Stimulated activated naive CD4-positive, alpha-beta T cell treated with Interleukin-2 at 50 U/mL for 16 hours (primary cell): ENCODE measurements at regions not wholly inside any gene's neighbourhood (a gene's known extent, or its start where the extent isn't known, plus 50 kb on each side); places are given as distances from the start of the nearest gene placed in this dataset.
"Not testable (repeated sequence)": the region's sequence is repeated elsewhere in the genome, so short reads cannot be mapped to it uniquely, and the experiment has no call there.

Experiments used
- DNase-seq: peaks from one replicate; lab custom pipeline; 2025; lab: John Stamatoyannopoulos, UW

- no peak for DNase-seq
Measured at GRCh38 chr22:25281675-25282345, 62.4 kb downstream of the CRYBB2 start.

DNA sequence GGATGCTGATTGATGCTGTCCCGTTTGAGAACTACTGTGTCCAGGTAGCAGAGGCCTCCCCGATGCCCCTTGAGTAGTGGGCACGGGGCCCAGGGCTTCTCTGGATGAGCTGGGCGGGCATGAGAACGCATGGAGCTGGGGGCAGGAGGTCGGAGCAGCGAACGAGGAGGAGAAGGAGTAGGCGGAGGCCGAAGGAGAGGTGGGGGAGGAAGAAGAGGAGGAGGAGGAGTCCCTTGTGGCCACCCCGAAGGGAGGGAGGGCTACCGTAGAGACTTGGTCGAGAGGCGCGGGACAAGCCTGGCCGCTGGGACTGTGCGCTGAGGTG, 62.9 kb downstream of the CRYBB2 start:
- no peak for DNase-seq

DNA sequence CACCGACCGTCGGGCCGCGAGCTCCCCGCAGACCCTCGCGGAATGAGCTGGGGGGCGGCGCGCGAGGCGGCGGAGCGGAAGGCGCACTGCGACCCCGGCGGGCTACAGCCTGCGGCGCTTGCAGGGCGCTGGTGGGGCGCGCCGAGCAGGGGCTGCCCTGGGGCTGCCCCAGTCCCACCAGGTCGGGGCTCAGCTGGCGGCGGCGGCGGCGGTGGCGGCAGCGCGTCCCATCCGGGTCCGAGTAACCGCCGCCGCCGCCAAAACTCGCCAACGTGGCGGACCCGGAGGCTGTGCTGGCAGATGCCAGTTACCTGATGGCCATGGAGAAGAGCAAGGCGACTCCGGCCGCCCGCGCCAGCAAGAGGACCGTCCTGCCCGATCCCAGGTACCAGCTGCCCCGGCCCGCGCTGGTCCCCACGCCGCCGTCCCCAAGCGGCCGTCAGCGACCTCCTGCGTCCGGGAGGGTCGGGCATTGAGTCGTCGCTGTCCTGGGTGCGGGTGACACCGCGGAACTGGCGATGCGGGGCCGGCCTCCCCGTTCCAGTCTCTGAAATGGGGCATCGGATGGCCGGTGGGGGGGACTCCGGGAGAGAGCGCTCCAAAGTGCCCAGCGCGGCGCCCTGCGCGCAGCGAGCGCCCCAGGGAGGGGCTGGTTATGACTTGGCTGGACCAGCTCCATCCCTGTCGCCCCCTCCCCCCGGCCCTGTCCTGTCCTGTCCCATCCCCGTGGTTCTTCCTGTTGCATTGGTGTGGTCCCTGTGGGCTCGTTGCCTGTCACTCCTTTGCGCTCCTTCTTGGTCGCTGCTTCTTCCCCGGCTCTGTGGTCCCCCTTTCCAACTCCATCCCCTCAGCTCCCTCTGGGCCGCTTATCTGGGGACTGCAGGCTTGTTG, 63.5 kb downstream of the CRYBB2 start:
- no peak for DNase-seq

GRCh38 chr22:25288481-25288880, 69.0 kb downstream of the CRYBB2 start:
- not testable (repeated sequence) for DNase-seq

GRCh38 chr22:25301912-25302311, 82.5 kb downstream of the CRYBB2 start:
- DNase-seq, result not testable (repeated sequence)

GRCh38 chr22:25309586-25309985, 90.1 kb downstream of the CRYBB2 start:
- not testable (repeated sequence) for DNase-seq

- DNase-seq, result not testable (repeated sequence)
Measured at GRCh38 chr22:25311924-25312323, 92.5 kb downstream of the CRYBB2 start.

DNA sequence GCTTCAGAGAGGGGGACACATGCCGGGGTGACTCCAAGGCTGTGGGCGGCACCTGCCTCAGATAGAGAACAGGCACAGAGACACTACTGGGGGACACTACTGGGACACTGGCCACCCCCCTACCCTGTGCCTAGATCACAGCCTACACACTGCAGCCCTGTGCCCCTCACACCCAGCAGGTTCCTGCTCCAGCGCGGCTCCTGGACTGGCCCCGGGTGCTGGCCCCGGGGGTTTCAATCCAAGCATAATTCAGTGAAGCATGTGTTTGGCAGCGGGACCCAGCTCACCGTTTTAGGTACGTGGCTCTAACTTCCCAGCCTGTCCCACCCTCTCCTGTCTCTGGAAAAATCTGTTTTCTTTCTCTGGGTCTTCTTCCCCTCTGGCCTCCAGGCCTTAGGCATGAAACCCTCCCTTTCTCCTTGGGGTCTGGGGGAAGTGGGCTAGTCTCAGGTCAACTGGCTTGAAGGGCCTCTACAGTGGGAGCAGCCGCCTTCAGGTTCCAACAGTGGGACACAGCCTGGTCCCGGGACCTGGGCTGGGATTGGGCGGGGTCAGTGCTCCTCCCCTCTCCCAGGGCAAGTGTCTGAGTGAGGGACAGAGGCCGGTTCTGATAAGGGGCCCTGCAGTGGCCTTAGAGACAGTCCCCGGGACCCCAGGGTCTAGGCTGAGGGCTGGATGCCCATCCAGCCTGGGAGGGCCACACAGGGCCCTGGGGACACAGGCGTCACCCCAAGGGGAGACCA, 98.8 kb downstream of the CRYBB2 start:
- DNase-seq, result no peak

DNA sequence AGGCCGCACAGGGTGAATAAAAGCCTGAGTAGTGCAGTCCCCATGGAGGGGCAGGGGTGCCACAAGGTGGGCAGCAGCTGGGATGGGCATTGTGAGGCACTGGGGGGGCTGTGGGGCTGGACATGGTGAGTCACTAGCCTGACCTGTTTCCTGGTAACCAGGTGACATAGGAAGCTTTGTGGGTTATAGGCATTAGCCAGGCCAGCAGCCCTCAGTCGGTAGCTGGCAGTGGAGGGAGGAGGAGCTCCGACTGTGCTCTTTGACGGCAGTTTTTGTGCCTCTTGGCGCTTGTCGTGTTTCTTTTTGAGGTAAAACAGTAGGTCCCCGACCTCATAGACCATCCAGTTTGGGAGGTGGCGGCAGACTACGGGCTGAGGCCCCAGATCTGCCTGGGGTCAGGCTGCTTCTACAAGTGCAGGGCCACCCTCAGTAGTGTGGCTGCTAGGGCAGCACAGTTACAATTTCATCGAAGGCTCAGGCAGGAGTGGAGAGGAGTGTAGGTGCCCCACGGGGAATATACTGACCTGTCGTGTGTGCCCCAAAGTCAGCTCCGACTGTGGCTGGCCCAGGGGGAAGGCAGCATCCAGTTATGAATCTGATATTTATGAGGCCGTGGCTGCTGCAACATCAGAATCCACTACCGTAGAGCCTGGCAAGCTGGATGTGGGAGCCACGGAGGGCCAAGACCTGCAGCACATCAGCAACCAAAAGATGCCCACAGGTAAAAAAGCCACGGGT, 107.7 kb downstream of the CRYBB2 start:
- no peak for DNase-seq

DNA sequence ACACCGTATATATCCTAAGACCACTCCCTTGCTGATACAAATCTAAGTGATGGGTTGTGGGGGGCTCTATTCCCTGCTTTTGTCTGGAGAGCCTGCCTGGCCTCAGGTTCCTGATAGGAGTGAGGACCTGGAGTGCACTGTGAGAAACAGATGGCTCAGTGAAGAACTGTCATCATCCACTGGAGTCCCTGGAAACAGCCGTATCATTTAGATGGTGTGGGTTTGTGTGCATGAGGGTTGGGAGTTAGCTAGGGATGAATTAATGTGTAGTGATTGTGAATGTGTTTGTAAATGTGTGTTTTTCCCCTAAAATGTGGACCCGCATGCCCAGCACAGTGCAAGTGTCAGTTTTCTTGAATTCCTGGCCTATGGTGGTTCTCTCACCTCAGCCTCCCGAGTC, 111.6 kb downstream of the CRYBB2 start:
- no peak for DNase-seq

GRCh38 chr22:25331911-25332310, 112.5 kb downstream of the CRYBB2 start:
- DNase-seq, result not testable (repeated sequence)

DNA sequence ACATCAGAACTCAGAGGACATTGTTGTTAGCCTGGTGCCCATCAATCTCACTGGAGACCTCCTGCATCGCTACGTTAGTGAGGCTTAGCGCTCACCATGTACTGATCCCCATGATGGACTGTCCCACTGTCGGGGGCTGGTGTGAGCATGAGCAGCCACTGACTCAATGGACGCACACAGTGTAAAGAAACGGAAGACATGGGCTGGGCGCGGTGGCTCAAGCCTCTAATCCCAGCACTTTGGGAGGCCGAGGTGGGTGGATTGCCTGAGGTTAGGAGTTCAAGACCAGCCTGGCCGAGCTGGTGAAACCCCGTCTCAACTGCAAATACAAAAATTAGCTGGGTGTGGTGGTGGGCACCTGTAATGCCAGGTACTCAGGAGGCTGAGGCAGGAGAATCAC, 112.9 kb downstream of the CRYBB2 start:
- DNase-seq, result no peak

DNA sequence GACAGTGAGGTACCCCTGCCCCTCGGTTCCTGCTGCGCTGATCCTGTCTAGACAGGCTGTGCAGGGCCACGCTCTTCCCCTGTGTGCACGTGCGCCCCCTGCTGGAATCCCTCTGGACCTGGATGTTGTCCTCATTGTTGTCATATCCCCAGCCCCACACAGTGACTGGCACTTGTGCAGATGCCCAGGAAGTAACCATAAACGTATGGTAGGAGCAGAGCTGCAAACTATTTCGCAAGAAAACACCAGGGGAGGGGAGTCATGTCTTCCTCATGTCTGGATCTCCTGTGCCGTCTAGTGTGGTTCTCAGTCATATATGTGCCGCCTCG, 114.7 kb downstream of the CRYBB2 start:
- DNase-seq, result peak; percentile 4

DNA sequence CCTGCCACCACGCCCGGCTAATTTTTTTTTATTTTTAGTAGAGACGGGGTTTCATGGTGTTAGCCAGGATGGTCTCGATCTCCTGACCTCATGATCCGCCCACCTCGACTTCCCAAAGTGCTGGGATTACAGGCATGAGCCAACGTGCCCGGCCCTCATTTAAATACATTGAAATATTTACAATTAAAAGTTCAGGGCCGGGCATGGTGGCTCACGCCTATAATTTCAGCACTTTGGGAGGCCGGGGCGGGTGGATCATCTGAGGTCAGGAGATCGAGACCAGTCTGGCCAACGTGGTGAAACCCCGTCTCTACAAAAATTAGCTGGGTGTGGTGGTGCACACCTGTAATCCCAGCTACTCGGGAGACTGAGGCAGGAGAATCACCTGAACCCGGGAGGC, 115.2 kb downstream of the CRYBB2 start:
- not testable (repeated sequence) for DNase-seq

DNA sequence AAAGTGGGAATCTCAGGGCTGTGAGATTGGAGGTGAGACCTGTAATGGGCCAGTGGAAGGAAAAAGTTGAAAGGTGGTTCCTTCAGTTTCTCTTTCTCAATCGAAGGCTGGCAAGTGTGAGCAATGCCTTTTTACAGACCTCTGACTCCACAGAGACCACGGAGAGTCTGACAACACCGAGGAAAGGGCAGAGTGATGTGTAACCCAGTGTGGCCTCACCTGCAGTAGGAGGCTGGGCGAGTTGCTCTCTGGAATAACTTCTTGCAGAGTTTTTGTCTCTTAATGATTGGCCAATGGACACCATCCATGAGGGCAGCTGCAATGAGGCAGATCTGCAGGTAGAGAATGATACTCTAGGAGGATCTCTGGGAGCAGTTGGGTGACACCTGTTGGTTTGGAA, 115.8 kb downstream of the CRYBB2 start:
- not testable (repeated sequence) for DNase-seq

GRCh38 chr22:25340536-25340935, 121.1 kb downstream of the CRYBB2 start:
- DNase-seq, result not testable (repeated sequence)

GRCh38 chr22:25344366-25344765, 124.9 kb downstream of the CRYBB2 start:
- DNase-seq, result not testable (repeated sequence)

GRCh38 chr22:25346859-25347751, 127.7 kb downstream of the CRYBB2 start:
- no peak for DNase-seq

GRCh38 chr22:25347752-25348102, 128.3 kb downstream of the CRYBB2 start:
- DNase-seq, result no peak

DNA sequence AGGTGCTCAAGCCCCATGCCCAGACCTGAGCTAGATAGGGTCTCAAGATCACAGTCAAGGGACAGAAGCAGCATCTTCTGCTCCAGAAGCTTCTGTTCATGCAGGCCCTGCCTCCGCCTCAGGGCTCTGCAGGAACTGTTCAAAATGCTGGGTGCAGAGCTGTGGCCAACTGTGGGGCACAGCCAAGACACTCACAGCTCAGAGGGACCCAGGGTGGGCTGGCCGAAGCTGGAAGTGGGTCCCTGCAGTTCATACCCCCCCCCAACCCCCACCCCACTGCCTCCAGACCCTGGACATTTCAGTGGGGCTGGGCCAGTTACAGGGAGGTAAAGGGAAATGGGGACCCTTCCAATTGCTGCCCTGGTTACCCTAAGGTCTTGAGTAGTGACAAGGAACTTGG, 129.0 kb downstream of the CRYBB2 start:
- no peak for DNase-seq

DNA sequence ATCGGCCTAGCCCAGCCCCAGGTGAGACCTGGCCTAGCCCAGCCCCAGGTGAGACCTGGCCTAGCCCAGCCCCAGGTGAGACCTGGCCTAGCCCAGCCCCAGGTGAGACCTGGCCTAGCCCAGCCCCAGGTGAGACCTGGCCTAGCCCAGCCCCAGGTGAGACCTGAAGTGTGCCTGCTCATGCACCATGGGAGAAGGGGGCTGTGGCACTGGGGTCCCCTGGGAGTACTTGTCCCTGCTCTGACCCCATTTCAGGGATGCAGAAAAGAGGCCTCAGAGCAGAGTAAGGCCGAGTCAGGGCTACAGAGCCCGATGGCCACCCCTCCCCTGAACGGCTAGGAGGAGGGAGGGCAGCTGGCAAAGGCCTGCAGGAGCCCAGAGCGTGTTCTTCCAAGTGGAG, 129.6 kb downstream of the CRYBB2 start:
- DNase-seq, result not testable (repeated sequence)
